Activated CD4-positive, alpha-beta T cell treated with anti-CD3 and anti-CD28 coated beads, Interleukin-2, amount 50 U/mL, for 48 hours (primary cell): ENCODE measurements at regions not wholly inside any gene's neighbourhood (a gene's known extent, or its start where the extent isn't known, plus 50 kb on each side); places are given as distances from the start of the nearest gene placed in this dataset.

Experiments
- DNase-seq, 2 experiments: peaks; one replicate each; pipeline ENCODE4 v3.0.0-alpha.2; 2020

DNA sequence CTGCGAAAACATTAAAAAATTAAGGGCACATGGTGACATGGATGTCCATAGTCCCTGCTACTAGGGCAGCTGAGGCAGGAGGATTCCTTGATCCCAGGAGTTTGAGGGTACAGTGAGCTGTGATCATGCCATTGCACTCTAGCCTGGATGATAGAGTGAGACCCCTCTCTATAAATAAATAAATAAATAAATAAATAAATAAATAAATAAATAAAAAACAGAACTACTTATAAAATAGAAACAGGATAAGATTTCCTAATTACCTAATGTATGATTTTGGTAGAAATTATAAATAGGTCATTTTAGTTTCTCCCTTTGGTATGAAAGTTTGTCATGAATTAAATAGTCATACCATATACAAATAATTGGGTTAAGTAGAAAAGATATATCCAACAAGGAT is 916.2 kb downstream of the GRIK2 start:
- no peak for DNase-seq

DNA sequence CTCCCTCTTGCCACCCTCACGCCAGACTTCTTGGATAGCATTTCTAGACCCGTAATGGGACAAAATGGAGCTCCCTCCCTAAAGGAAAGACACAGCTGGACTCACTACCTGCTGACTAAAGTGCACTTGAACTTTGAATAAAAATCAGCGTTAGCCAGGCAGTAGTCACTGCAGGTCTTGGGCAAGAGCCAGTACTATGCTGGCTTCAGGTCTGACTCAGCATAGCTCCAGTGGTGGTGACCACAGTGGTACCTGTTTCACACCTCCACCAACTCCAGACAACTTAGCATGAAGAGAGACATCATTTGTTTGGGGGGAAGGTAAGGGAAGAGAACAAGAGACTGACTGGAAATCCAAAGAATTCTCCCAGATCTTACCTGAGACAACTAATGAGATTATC is 906.8 kb downstream of the GRIK2 start:
- no peak for DNase-seq

DNA sequence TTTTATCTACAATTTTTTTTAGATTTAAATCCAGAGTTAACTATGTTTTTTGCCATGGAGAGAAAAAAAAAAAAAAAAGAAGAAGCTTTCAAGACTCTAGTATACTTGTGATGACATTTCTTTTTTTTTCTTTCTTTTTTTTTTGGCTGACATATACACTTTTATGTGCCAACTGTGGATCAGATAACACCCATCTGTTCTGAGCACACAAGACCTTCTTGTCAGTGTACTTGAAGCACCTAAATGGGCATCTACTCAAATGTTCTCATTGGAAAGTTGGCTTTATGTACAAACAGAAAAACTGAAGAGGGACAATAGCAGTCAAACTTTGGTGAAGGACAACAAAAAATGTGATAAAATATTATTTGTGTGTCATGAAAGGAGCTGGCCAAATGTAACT is 904.5 kb downstream of the GRIK2 start:
- DNase-seq: no peak
